GM21423 (cell line): ENCODE measurements at regions not wholly inside any gene's neighbourhood (a gene's known extent, or its start where the extent isn't known, plus 50 kb on each side); places are given as distances from the start of the nearest gene placed in this dataset.

ENCODE experiments used
- ATAC-seq: cut with Tn5 transposase; IDR thresholded peaks from one replicate; pipeline ENCODE4 v1.9.1; 2021; ENCODE audit warnings: mild to moderate bottlenecking, moderate library complexity; ENCODE audit not compliant: unreplicated experiment

GRCh38 chr2:12105180-12105579 lies 358.7 kb downstream of the LPIN1 start:
- ATAC-seq, result no peak

- ATAC-seq, result peak; percentile 59
Observed at GRCh38 chr2:12106440-12107080, 360.1 kb downstream of the LPIN1 start.

GRCh38 chr2:12107321-12107720 lies 360.9 kb downstream of the LPIN1 start:
- no peak for ATAC-seq

GRCh38 chr2:12107939-12108338 lies 361.5 kb downstream of the LPIN1 start:
- no peak for ATAC-seq

- no peak for ATAC-seq
Observed at GRCh38 chr2:12109363-12110017, 363.1 kb downstream of the LPIN1 start.

GRCh38 chr2:12110074-12110473 lies 363.6 kb downstream of the LPIN1 start:
- ATAC-seq, result no peak

- no peak for ATAC-seq
Observed at GRCh38 chr2:12110481-12110880, 364.0 kb downstream of the LPIN1 start.

GRCh38 chr2:12113412-12113811 lies 367.0 kb downstream of the LPIN1 start:
- no peak for ATAC-seq

GRCh38 chr2:12114816-12115215 lies 368.4 kb downstream of the LPIN1 start:
- ATAC-seq, result no peak

GRCh38 chr2:12116228-12116750 lies 369.9 kb downstream of the LPIN1 start:
- ATAC-seq, result peak; percentile 66

GRCh38 chr2:12119841-12120240 lies 373.4 kb downstream of the LPIN1 start:
- no peak for ATAC-seq

GRCh38 chr2:12120281-12121150 lies 374.1 kb downstream of the LPIN1 start:
- ATAC-seq, result no peak

GRCh38 chr2:12124790-12125189 lies 378.4 kb downstream of the LPIN1 start:
- no peak for ATAC-seq

- ATAC-seq, result no peak
Observed at GRCh38 chr2:12126318-12126717, 379.9 kb downstream of the LPIN1 start.

- ATAC-seq, result peak; percentile 57
Observed at GRCh38 chr2:12127638-12128037, 381.2 kb downstream of the LPIN1 start.

- ATAC-seq, result no peak
Observed at GRCh38 chr2:12131975-12132374, 385.5 kb downstream of the LPIN1 start.

GRCh38 chr2:12141618-12142258 lies 395.3 kb downstream of the LPIN1 start:
- no peak for ATAC-seq

GRCh38 chr2:12151716-12152115 lies 405.3 kb downstream of the LPIN1 start:
- ATAC-seq, result no peak

GRCh38 chr2:12152888-12153287 lies 406.5 kb downstream of the LPIN1 start:
- ATAC-seq, result no peak

- no peak for ATAC-seq
Observed at GRCh38 chr2:12155303-12156051, 409.0 kb downstream of the LPIN1 start.
